Activated gamma-delta T cell (primary cell): ENCODE measurements at regions not wholly inside any gene's neighbourhood (a gene's known extent, or its start where the extent isn't known, plus 50 kb on each side); places are given as distances from the start of the nearest gene placed in this dataset.

ENCODE experiments used
- DNase-seq: peaks from one replicate; lab custom pipeline; 2025; lab: John Stamatoyannopoulos, UW

DNA sequence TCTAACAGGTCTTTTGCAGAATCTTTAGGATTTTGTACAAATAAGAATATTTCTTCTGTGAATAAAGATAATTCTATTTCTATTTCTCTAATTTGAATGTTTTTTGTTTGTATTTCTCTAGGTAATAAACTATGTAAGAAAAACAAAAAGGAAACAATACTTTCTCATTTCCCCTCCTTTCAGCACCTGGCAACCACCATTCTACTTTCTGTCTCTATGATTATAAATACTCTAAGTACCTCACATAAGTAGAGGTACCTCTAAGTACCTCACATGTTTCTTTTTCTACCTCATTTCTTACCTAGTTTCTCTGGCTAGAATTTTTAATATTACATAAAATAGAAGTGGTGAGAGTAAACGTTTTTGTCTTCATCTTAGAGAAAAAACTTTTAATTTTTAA, 550.0 kb downstream of the EPHA5 start:
- no peak for DNase-seq

GRCh38 chr4:65102419-65102818, 567.9 kb downstream of the EPHA5 start:
- no peak for DNase-seq

DNA sequence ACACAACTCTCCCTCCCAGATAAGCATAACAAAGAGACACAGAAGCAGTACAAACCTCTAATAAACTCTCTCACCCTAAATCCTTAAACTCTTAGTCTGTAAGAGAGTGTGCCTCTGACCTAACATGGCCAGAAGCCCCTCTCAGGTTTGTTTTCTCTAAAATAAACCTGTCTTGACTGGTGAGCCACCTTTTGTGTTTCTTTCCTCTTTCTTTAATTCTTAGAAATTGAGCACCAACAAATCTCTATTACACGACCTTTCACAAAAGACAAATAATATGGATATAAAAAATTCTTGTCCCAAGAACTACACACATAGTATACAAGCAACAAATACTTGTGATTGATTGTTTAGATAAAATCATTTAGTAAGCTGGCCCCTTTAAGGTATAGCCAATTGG, 573.7 kb downstream of the EPHA5 start:
- DNase-seq: no peak

- DNase-seq: no peak
These were observed 580.6 kb downstream of the EPHA5 start for GRCh38 chr4:65089666-65090065.

GRCh38 chr4:65083076-65083475, 587.2 kb downstream of the EPHA5 start:
- DNase-seq: no peak

DNA sequence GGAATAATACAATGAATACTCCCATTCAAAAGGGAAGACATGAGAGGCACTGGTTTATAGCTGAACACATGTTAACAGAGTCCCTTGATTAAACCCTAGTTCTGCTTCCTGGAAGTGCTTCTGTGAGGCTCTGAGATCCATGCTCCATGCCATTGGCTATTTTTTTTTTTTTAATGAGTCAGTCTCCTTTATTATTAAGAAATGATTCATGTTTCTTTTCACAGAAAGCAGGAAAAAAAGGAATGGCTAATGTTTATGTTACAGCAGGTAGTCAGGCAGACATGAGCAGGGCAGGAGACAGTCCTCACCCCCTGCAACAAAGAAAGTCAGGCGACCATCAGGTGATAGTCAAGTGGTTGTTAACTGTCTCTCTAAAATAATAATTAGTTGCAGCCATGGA, 598.7 kb downstream of the EPHA5 start:
- no peak for DNase-seq

DNA sequence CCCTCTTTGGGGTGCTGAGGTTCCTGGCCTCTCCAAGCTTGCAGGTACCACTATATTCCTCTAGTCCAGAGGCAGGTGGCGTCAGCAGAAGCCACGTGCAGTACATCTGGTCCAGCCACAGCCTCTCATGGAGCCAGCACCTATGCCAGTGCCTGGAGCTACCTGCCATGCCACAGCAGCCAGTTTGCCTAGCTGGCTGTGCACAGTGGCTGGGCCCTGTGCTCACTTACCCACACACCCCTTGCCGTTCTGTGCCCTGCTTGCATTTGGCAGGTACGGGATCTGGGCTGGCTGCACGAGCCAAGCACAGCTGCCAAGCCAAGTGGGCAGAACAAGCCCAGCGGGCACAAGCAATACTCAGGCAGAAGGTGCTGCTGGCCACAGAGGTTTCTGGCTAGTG, 601.1 kb downstream of the EPHA5 start:
- no peak for DNase-seq

- DNase-seq: no peak
These were observed 604.2 kb downstream of the EPHA5 start for GRCh38 chr4:65066106-65066505.

DNA sequence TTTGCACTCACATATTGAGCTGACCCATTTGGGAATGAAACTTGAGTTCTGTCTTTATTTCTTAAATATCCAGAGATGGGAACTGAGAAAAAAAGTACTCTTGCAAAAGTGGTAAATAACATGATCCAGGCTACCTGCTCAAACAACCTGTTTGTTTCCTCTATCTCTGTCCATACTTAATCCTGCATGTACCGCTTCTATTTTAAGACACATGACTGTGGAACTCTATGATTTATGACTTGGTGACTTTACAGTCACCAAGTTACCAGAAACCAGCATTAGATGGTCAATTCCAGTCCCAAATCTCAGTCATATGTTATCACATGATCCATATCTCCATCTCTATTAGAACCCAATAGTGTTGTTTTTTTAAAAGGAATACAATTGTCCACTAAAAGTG, 606.7 kb downstream of the EPHA5 start:
- no peak for DNase-seq

GRCh38 chr4:65050786-65051185, 619.5 kb downstream of the EPHA5 start:
- no peak for DNase-seq

- DNase-seq: no peak
These were observed 623.8 kb downstream of the EPHA5 start for GRCh38 chr4:65046192-65047133.

GRCh38 chr4:65033899-65034298, 624.6 kb upstream of the TECRL start:
- no peak for DNase-seq

GRCh38 chr4:65028592-65028991, 619.3 kb upstream of the TECRL start:
- DNase-seq: no peak

- no peak for DNase-seq
These were observed 614.8 kb upstream of the TECRL start for GRCh38 chr4:65023883-65024670.

GRCh38 chr4:65023081-65023480, 613.8 kb upstream of the TECRL start:
- no peak for DNase-seq

- no peak for DNase-seq
These were observed 612.5 kb upstream of the TECRL start for GRCh38 chr4:65021737-65022136.

- no peak for DNase-seq
These were observed 611.9 kb upstream of the TECRL start for GRCh38 chr4:65021149-65021548.

DNA sequence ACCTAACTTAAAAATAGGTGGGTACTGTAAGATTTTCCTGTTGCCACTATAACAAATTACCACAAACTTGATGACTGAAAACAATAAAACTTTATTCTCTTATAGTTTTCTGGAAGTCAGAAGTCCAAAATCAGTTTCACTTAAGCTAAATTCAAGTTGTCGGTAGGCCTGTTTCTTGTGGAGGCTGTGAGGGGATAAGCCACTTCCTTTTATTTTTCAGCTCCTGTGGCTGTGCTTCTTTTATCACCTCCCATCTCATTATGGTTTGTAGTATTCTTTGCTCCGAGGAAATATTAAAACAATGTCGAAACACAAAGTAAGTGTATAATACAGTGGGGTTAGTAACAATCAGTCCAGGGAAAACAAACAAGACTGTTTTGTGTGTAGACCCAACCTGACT, 610.5 kb upstream of the TECRL start:
- DNase-seq: no peak

DNA sequence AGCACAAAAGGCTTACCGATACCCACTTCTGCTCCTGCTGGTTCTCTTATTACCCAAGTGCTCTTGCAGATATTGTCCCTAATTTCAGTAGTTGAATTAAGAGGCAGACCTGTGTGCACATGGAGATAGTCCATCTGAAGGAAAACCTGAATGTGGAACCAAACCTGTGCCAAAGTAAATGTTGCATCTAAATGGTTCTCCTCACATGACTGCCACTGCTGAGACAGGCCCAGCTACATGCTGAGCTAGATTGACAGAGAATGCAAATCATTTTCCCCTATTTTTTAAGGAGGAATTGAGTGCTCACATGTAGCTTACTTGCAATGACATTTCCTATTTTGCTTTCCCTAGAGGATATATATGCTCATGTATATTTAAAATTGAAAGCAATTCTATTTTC, 609.1 kb upstream of the TECRL start:
- no peak for DNase-seq

DNA sequence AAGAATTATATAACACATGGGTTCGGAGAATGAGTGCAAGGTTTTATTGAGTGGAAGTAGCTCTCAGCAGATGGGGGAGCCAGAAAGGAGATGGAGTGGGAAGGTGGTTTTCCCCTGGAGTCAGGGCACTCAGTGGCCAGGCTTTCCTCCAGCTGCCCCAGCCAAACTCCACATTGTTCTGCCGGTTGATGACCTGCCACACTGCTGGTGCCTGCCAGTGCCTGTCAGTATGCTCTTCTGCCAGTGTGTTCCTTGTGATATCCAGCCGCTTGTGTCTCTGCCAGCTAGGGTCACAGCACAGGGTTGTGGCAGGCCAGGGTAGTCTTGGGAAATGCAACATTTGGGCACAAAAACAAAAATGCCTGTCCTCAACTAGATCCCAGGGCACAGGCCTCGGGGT, 604.8 kb upstream of the TECRL start:
- no peak for DNase-seq

DNA sequence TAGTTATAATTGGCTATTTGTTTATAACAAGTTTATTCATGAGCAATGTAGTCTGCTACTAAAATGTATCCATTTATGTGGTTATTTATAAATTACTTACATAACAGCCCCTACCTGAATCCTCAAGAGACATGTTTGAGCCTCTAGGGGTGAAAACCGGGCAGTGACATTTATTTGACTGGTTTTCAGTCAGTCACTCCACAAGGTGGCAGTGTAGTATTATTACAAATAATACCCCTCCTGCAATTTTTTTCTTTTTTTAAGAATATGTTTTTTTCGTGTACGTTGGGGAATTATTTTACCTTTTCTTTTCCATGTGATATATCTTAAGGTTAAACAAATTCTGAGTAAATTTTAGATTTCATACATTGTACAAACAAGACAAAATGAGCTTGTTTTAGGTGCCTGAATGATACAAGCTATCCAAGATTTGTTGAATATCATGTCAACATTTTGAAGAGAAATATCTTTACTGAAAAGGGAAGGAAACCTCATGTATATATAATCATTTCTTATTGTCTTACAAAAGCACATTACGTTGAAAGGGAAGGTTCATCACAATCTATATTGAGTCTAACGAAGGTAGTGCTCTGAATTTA, 598.7 kb upstream of the TECRL start:
- no peak for DNase-seq

DNA sequence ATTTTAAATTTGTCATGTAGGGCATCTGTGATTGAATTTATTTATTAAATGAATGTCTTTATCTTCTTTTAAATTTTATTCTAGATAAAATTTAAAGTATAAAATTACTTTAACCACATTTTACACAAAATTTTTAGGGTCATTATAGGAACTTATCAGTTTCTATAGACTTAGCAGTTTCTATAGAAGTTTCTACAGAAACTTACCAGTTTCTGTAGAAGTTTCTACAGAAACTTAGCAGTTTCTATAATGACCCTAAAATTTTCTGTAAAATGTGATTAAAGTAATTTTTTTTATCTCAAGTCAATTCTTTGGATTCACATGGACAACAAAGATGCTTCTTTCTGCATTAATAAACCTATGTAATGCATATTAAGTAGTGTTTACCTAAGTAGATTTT, 565.9 kb upstream of the TECRL start:
- DNase-seq: no peak

DNA sequence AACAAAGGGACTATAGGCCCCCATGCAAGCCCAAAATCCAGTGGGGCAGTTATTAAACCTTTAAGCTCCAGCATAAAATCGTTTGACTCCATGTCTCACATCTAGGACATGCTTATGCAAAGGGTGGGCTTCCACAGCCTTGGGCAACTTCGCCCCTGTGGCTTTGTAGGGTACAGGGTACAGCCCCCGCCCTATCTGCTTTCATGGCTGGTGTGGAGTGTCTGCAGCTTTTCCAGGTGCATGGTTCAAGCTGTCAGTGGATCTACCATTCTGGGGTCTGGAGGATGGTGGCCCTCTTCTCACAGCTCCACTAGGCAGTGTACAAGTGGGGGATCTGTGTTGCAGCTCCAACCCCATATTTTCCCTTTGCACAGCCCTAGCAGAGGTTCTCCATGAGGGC, 559.8 kb upstream of the TECRL start:
- no peak for DNase-seq
